NB4 (cell line): ENCODE measurements at regions not wholly inside any gene's neighbourhood (a gene's known extent, or its start where the extent isn't known, plus 50 kb on each side); places are given as distances from the start of the nearest gene placed in this dataset.

ENCODE experiments used
- MYC ChIP-seq: IDR thresholded peaks from 2 replicates; pipeline ENCODE4 v1.6.1; 2011; ENCODE audit warnings: low read depth, low read length
- POLR2A ChIP-seq: IDR thresholded peaks from 2 replicates; pipeline ENCODE4 v1.6.1; 2011; ENCODE audit warnings: mild to moderate bottlenecking; ENCODE audit not compliant: insufficient read length; ENCODE audit errors: extremely low read depth
- TF ChIP-seq, protein P1 (sequence below): IDR thresholded peaks from one replicate; pipeline ENCODE4 v1.5.1; 2012; ENCODE audit warnings: low read depth, low read length

DNA sequence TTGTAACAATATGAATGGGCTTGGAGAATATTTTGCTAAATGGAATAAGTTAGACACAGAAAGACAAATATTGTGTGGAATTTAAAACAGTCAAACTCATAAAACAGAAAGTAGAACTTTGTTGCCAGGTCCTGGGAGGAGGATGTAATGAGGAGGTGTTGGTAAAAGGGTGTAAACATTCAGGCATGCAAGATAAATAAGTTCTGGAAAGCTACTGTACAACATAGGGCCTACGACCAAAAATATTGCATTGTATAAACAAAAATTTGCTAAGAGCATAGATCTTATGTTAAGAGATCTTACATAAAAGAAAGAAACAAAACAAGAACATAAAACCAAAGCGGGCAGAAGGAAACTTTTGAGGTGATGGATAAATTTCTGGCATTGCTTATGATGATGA is 1907.8 kb upstream of the PCDH20 start:
- TF ChIP-seq, protein P1, sequence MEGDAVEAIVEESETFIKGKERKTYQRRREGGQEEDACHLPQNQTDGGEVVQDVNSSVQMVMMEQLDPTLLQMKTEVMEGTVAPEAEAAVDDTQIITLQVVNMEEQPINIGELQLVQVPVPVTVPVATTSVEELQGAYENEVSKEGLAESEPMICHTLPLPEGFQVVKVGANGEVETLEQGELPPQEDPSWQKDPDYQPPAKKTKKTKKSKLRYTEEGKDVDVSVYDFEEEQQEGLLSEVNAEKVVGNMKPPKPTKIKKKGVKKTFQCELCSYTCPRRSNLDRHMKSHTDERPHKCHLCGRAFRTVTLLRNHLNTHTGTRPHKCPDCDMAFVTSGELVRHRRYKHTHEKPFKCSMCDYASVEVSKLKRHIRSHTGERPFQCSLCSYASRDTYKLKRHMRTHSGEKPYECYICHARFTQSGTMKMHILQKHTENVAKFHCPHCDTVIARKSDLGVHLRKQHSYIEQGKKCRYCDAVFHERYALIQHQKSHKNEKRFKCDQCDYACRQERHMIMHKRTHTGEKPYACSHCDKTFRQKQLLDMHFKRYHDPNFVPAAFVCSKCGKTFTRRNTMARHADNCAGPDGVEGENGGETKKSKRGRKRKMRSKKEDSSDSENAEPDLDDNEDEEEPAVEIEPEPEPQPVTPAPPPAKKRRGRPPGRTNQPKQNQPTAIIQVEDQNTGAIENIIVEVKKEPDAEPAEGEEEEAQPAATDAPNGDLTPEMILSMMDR, result no peak
- TF ChIP-seq MYC (no peak), POLR2A (no peak)
